MM.1S (cell line): ENCODE measurements at regions not wholly inside any gene's neighbourhood (a gene's known extent, or its start where the extent isn't known, plus 50 kb on each side); places are given as distances from the start of the nearest gene placed in this dataset.

Experiments used
- EZH2 ChIP-seq: fragments of 300-600 bp; sonication (generic); optimal IDR thresholded peaks from 2 replicates; pipeline ENCODE3; 2017; ENCODE audit warnings: low read depth, mild to moderate bottlenecking, antibody characterized with exemption, low read length, mixed read lengths
- EZH2phosphoT487 ChIP-seq: fragments of 300-600 bp; sonication (generic); IDR thresholded peaks from 2 replicates; pipeline ENCODE4 v1.6.1; 2018; ENCODE audit warnings: antibody characterized with exemption, low read length
- TF ChIP-seq, protein P1 (sequence below): fragments of 300-600 bp; sonication (generic); IDR thresholded peaks from 2 replicates; pipeline ENCODE4 v1.5.1; 2016; ENCODE audit warnings: antibody characterized with exemption, low read length, mixed read lengths

DNA sequence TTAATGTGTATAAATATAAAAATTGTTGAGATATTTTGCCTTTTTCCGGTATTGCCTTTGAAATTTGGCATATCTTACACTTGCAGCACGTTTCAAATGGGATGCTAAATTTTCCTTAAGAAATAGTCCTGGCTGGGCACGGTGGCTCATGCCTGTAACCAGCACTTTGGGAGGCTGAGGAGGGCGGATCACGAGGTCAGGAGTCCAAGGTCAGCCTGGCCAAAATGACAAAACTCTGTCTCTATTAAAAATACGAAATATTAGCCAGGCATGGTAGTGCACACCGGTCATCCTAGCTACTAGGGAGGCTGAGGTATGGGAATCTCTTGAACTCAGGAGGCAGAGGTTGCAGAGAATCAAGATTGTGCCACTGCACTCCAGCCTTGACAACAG lies 220.2 kb downstream of the PTEN start:
- TF ChIP-seq, protein P1, sequence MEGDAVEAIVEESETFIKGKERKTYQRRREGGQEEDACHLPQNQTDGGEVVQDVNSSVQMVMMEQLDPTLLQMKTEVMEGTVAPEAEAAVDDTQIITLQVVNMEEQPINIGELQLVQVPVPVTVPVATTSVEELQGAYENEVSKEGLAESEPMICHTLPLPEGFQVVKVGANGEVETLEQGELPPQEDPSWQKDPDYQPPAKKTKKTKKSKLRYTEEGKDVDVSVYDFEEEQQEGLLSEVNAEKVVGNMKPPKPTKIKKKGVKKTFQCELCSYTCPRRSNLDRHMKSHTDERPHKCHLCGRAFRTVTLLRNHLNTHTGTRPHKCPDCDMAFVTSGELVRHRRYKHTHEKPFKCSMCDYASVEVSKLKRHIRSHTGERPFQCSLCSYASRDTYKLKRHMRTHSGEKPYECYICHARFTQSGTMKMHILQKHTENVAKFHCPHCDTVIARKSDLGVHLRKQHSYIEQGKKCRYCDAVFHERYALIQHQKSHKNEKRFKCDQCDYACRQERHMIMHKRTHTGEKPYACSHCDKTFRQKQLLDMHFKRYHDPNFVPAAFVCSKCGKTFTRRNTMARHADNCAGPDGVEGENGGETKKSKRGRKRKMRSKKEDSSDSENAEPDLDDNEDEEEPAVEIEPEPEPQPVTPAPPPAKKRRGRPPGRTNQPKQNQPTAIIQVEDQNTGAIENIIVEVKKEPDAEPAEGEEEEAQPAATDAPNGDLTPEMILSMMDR, result no peak
- TF ChIP-seq EZH2 (no peak), EZH2phosphoT487 (no peak)
